ENCODE measurements at regions not wholly inside any gene's neighbourhood (a gene's known extent, or its start where the extent isn't known, plus 50 kb on each side); places are given as distances from the start of the nearest gene placed in this dataset.
A peak's percentile ranks its signal among the peaks of the same experiment; 100 is the strongest.
"Not testable (repeated sequence)": the region's sequence is repeated elsewhere in the genome, so short reads cannot be mapped to it uniquely, and the experiment has no call there.

DNA sequence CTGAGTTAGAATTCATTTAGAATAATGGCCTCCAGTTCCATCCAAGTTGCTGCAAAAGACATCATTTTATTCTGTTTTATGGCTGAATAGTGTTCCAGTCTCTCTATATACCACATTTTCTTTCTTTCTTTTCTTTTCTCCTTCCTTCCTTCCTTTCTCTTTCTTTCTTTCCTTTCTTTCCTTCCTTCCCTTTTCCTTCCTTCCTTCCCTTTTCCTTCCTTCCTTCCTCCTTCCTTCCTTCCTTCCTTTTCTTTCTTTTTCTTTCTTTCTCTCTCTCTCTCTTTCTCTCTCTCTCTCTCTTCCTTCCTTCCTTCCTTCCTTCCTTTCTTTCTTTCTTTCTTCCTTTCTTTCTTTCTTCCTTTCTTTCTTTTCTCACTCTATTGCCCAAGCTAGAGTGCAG, 330.2 kb downstream of the TSN start:
- intact Hi-C loops (cut with micrococcal nuclease); H3K27me3 ChIP-seq (replicated peaks in 1 of 4; ENCODE audit: control extremely low read depth in 1 of 4, control insufficient read depth in 3 of 4, insufficient read depth in 4 of 4, low read length in 3 of 4); H3K36me3 ChIP-seq (replicated peaks in 1 of 2; ENCODE audit: control extremely low read depth in 1 of 2, control insufficient read depth in 1 of 2, extremely low read depth in 1 of 2, insufficient read depth in 2 of 2, low read length in 1 of 2); POLR2A ChIA-PET; H3K4me3 Mint-ChIP-seq; H3K9ac ChIP-seq (ENCODE audit: low read length); ATAC-seq (ENCODE audit: low read depth); H3K4me3 ChIP-seq (ENCODE audit: control extremely low read depth in 1 of 5, extremely low read depth in 1 of 5, insufficient read depth in 1 of 5, low read depth in 2 of 5, low read length in 4 of 5); H3K27ac Mint-ChIP-seq; H4K20me1 ChIP-seq (ENCODE audit: control insufficient read depth, insufficient read depth, low read length, poor library complexity, severe bottlenecking); H3K9me3 ChIP-seq (ENCODE audit: control extremely low read depth in 1 of 3, control insufficient read depth in 2 of 3, insufficient read depth in 1 of 3, low read length in 2 of 3); H2AFZ ChIP-seq (ENCODE audit: insufficient read depth, low read depth, low read length, poor library complexity, severe bottlenecking); H3K4me1 ChIP-seq (ENCODE audit: control insufficient read depth in 2 of 2, insufficient read depth in 2 of 2, low read length in 2 of 2); H3K79me2 ChIP-seq (ENCODE audit: control insufficient read depth, insufficient read depth, low read length); H3K27me3 Mint-ChIP-seq; DNase-seq; H3K4me1 Mint-ChIP-seq; CTCF ChIA-PET; H3K9me3 Mint-ChIP-seq (ENCODE audit: insufficient read depth); H3K4me2 ChIP-seq (replicated peaks; ENCODE audit: low read depth, low read length, poor library complexity, severe bottlenecking); H3K27ac ChIP-seq (ENCODE audit: low read length in 2 of 2): not testable (repeated sequence)
- TF ChIP-seq, protein P1, sequence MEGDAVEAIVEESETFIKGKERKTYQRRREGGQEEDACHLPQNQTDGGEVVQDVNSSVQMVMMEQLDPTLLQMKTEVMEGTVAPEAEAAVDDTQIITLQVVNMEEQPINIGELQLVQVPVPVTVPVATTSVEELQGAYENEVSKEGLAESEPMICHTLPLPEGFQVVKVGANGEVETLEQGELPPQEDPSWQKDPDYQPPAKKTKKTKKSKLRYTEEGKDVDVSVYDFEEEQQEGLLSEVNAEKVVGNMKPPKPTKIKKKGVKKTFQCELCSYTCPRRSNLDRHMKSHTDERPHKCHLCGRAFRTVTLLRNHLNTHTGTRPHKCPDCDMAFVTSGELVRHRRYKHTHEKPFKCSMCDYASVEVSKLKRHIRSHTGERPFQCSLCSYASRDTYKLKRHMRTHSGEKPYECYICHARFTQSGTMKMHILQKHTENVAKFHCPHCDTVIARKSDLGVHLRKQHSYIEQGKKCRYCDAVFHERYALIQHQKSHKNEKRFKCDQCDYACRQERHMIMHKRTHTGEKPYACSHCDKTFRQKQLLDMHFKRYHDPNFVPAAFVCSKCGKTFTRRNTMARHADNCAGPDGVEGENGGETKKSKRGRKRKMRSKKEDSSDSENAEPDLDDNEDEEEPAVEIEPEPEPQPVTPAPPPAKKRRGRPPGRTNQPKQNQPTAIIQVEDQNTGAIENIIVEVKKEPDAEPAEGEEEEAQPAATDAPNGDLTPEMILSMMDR (IDR thresholded peaks at IDR 0.05): peak; percentile 14

DNA sequence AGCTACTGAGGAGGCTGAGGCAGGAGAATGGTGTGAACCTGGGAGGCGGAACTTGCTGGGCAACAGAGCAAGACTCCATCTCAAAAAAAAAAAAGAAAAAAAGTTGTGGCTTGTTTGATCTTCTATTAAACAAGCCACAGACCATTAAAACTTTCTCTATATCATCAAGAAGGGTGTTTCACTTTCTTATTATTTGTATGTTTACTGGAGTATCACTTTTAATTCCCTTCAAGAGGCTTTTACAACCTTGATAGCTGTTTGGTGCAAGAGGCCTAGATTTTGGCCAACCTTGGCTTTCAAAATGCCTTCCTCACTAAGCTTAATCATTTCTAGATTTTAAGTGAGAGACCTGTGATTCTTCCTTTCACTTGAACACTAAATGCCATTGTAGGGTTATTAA, 339.1 kb downstream of the TSN start:
- H3K4me3 ChIP-seq (ENCODE audit: control extremely low read depth in 1 of 5, extremely low read depth in 1 of 5, insufficient read depth in 1 of 5, low read depth in 2 of 5, low read length in 4 of 5): no peak overlapping the region
- no CpG with 5 or more reads among the region's 1 CpG for WGBS (ENCODE audit: insufficient coverage)
- Mint-ChIP-seq H3K4me3 (no peak overlapping the region), H3K4me1 (no peaks in the 10 kb centered on the region), H3K27me3 (no peaks in the 10 kb centered on the region), H3K27ac (no peak overlapping the region), H3K9me3 (ENCODE audit: insufficient read depth) (no peaks in the 10 kb centered on the region)
- intact Hi-C loops (cut with micrococcal nuclease): no loop called here
- H3K9me3 ChIP-seq (ENCODE audit: control extremely low read depth in 1 of 3, control insufficient read depth in 2 of 3, insufficient read depth in 1 of 3, low read length in 2 of 3): peaks cover 0 to 4% (median 0%) of the 10 kb centered on the region in 3 donors
- no peak overlapping the region for H3K9ac ChIP-seq (ENCODE audit: low read length)
- H4K20me1 ChIP-seq (ENCODE audit: control insufficient read depth, insufficient read depth, low read length, poor library complexity, severe bottlenecking): no peaks in the 10 kb centered on the region
- H3K79me2 ChIP-seq (ENCODE audit: control insufficient read depth, insufficient read depth, low read length): no peaks in the 10 kb centered on the region
- no peak overlapping the region for H3K4me2 ChIP-seq (replicated peaks; ENCODE audit: low read depth, low read length, poor library complexity, severe bottlenecking)
- POLR2A ChIA-PET: no interaction called here
- no peak overlapping the region for H2AFZ ChIP-seq (ENCODE audit: insufficient read depth, low read depth, low read length, poor library complexity, severe bottlenecking)
- H3K27ac ChIP-seq (ENCODE audit: low read length in 2 of 2): no peak overlapping the region
- no peaks in the 10 kb centered on the region for H3K36me3 ChIP-seq (replicated peaks in 1 of 2; ENCODE audit: control extremely low read depth in 1 of 2, control insufficient read depth in 1 of 2, extremely low read depth in 1 of 2, insufficient read depth in 2 of 2, low read length in 1 of 2)
- TF ChIP-seq EZH2 (IDR thresholded peaks at IDR 0.05; ENCODE audit: borderline replicate concordance, insufficient read depth, low read depth, low read length, poor library complexity, severe bottlenecking): no peak
- TF ChIP-seq, protein P1 (IDR thresholded peaks at IDR 0.05): no peak
- no peak for ATAC-seq (ENCODE audit: low read depth)
- no peak for DNase-seq
- no peaks in the 10 kb centered on the region for H3K27me3 ChIP-seq (replicated peaks in 1 of 4; ENCODE audit: control extremely low read depth in 1 of 4, control insufficient read depth in 3 of 4, insufficient read depth in 4 of 4, low read length in 3 of 4)
- CTCF ChIA-PET: interaction anchor here (0.8 kb wide), 1 partner anchor 44 kb away, joined by 3 read pairs; no protein-coding TSS in a partner anchor
- H3K4me1 ChIP-seq (ENCODE audit: control insufficient read depth in 2 of 2, insufficient read depth in 2 of 2, low read length in 2 of 2): no peaks in the 10 kb centered on the region
